HepG2 (cell line): ENCODE measurements at regions not wholly inside any gene's neighbourhood (a gene's known extent, or its start where the extent isn't known, plus 50 kb on each side); places are given as distances from the start of the nearest gene placed in this dataset.

Source experiments
- EP300 ChIP-seq, 3 experiments: sonication (generic) in 1 of 3; formaldehyde crosslinking in 1 of 3; IDR thresholded peaks; 2 replicates each; pipeline versions ENCODE4 v1.5.1 to v1.6.1; 2011 to 2020; ENCODE audit warnings: low read depth in 2 of 3, low read length in 2 of 3, borderline replicate concordance in 1 of 3, improper control_type of control experiment in 1 of 3, mild to moderate bottlenecking in 1 of 3, missing genetic modification reagents in 1 of 3, moderate library complexity in 1 of 3
- HOXA5 ChIP-seq: sonication (generic); formaldehyde crosslinking; IDR thresholded peaks from 2 replicates; pipeline ENCODE4 v1.4.0; 2020; ENCODE audit warnings: missing genetic modification reagents
- PHF21A ChIP-seq: sonication (generic); formaldehyde crosslinking; IDR thresholded peaks from 2 replicates; pipeline ENCODE4 v1.5.0; 2020; ENCODE audit warnings: mild to moderate bottlenecking, missing genetic modification reagents
- PLSCR1 ChIP-seq: sonication (generic); formaldehyde crosslinking; IDR thresholded peaks from 2 replicates; pipeline ENCODE4 v1.5.0; 2020; ENCODE audit warnings: missing genetic modification reagents, mild to moderate bottlenecking, borderline replicate concordance
- SIX1 ChIP-seq: sonication (generic); formaldehyde crosslinking; IDR thresholded peaks from 2 replicates; pipeline ENCODE4 v1.4.0; 2020; ENCODE audit warnings: missing genetic modification reagents, borderline replicate concordance
- SP140L ChIP-seq: sonication (generic); formaldehyde crosslinking; IDR thresholded peaks from 2 replicates; pipeline ENCODE4 v1.4.0; 2020; ENCODE audit warnings: missing genetic modification reagents, borderline replicate concordance
- SRF ChIP-seq: IDR thresholded peaks from 2 replicates; pipeline ENCODE4 v1.6.1; 2011; ENCODE audit warnings: mild to moderate bottlenecking, low read depth, low read length, moderate library complexity
- TBX3 ChIP-seq: fragments of 450-650 bp; IDR thresholded peaks from 2 replicates; pipeline ENCODE4 v1.6.1; 2017; ENCODE audit warnings: antibody characterized with exemption, mild to moderate bottlenecking, inconsistent platforms, borderline replicate concordance
- ZBTB4 ChIP-seq: sonication (generic); formaldehyde crosslinking; IDR thresholded peaks from 2 replicates; pipeline ENCODE4 v1.4.0; 2020; ENCODE audit warnings: missing genetic modification reagents, mild to moderate bottlenecking, borderline replicate concordance
- ZNF10 ChIP-seq: sonication (generic); formaldehyde crosslinking; IDR thresholded peaks from 2 replicates; pipeline ENCODE4 v1.4.0; 2020; ENCODE audit warnings: mild to moderate bottlenecking, low read depth, missing genetic modification reagents, borderline replicate concordance
- ZNF296 ChIP-seq: sonication (generic); formaldehyde crosslinking; conservative IDR thresholded peaks from 2 replicates; pipeline ENCODE4 v1.5.0; 2020; ENCODE audit warnings: mild to moderate bottlenecking, missing genetic modification reagents
- ZNF335 ChIP-seq: sonication (generic); formaldehyde crosslinking; IDR thresholded peaks from 2 replicates; pipeline ENCODE4 v1.4.0; 2020; ENCODE audit warnings: missing genetic modification reagents
- ZNF33B ChIP-seq: sonication (generic); formaldehyde crosslinking; IDR thresholded peaks from 2 replicates; pipeline ENCODE4 v1.5.1; 2020; ENCODE audit warnings: mild to moderate bottlenecking, missing genetic modification reagents
- ZNF382 ChIP-seq: sonication (generic); formaldehyde crosslinking; IDR thresholded peaks from 2 replicates; pipeline ENCODE4 v1.5.0; 2020; ENCODE audit warnings: missing genetic modification reagents, mild to moderate bottlenecking, borderline replicate concordance
- ZNF605 ChIP-seq: sonication (generic); formaldehyde crosslinking; IDR thresholded peaks from 2 replicates; pipeline ENCODE4 v1.8.0; 2022; ENCODE audit warnings: mild to moderate bottlenecking, missing genetic modification reagents
- TF ChIP-seq, protein P1 (sequence below): sonication (generic); formaldehyde crosslinking; IDR thresholded peaks from 2 replicates; pipeline ENCODE4 v1.9.0; 2022; ENCODE audit warnings: missing genetic modification reagents, mild to moderate bottlenecking, borderline replicate concordance
- TF ChIP-seq, protein P2 (sequence below): sonication (generic); formaldehyde crosslinking; IDR thresholded peaks from 2 replicates; pipeline ENCODE4 v1.4.0; 2020; ENCODE audit warnings: missing genetic modification reagents, borderline replicate concordance

DNA sequence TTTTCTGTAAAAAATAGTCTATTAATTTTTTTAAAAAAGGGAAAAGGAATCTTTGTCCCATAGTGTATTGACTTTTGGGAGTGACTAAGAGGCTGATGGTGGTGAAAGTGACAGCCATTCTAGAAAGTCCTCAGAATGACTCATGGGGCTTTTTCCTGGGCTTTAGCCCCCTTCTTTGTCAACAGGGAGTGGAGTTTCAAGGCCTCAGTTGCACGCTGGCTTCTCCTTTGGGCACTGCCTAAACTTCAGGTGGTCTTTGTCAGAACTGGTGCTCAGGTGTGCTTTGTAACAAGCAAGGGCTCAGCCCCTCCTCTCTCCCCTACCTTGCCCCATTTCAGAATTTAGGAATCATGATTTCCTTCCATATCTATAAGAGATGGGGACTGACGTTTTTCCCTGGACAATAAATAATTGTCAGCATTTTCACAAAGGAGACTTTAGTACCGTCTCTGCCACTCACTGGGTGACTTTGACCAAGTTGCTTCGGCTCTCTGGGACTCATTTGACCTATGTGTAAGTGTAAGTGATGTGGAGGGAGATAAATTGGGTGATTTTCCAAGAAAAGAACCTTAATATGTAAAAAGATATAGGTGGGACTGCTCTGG lies 61.2 kb upstream of the IGFBP2 start (continued):
- TF ChIP-seq, protein P1, sequence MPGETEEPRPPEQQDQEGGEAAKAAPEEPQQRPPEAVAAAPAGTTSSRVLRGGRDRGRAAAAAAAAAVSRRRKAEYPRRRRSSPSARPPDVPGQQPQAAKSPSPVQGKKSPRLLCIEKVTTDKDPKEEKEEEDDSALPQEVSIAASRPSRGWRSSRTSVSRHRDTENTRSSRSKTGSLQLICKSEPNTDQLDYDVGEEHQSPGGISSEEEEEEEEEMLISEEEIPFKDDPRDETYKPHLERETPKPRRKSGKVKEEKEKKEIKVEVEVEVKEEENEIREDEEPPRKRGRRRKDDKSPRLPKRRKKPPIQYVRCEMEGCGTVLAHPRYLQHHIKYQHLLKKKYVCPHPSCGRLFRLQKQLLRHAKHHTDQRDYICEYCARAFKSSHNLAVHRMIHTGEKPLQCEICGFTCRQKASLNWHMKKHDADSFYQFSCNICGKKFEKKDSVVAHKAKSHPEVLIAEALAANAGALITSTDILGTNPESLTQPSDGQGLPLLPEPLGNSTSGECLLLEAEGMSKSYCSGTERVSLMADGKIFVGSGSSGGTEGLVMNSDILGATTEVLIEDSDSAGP = no peak
- TF ChIP-seq ZBTB4 (CRISPR knock-in tag) (no peak), HOXA5 (no peak), ZNF605 (CRISPR knock-in tag) (peak; percentile 71), ZNF33B (no peak), ZNF382 (CRISPR knock-in tag) (no peak), SP140L (CRISPR knock-in tag) (no peak), TBX3 (no peak), ZNF296 (CRISPR knock-in tag) (no peak), SIX1 (no peak), SRF (no peak), EP300 (IDR thresholded peaks at IDR 0.05; ENCODE audit: low read depth in 2 of 2, low read length in 2 of 2) (peak; percentile 1 to 6; a peak in 2 of 4 replicates), EP300 (CRISPR knock-in tag; IDR thresholded peaks at IDR 0.05; ENCODE audit: borderline replicate concordance) (no peak; the same call in 1 of the 2 replicates), PHF21A (peak; percentile 38; the same call in 1 of the 2 replicates), ZNF335 (CRISPR knock-in tag) (no peak), PLSCR1 (CRISPR knock-in tag) (no peak), ZNF10 (no peak)
- TF ChIP-seq, protein P2, sequence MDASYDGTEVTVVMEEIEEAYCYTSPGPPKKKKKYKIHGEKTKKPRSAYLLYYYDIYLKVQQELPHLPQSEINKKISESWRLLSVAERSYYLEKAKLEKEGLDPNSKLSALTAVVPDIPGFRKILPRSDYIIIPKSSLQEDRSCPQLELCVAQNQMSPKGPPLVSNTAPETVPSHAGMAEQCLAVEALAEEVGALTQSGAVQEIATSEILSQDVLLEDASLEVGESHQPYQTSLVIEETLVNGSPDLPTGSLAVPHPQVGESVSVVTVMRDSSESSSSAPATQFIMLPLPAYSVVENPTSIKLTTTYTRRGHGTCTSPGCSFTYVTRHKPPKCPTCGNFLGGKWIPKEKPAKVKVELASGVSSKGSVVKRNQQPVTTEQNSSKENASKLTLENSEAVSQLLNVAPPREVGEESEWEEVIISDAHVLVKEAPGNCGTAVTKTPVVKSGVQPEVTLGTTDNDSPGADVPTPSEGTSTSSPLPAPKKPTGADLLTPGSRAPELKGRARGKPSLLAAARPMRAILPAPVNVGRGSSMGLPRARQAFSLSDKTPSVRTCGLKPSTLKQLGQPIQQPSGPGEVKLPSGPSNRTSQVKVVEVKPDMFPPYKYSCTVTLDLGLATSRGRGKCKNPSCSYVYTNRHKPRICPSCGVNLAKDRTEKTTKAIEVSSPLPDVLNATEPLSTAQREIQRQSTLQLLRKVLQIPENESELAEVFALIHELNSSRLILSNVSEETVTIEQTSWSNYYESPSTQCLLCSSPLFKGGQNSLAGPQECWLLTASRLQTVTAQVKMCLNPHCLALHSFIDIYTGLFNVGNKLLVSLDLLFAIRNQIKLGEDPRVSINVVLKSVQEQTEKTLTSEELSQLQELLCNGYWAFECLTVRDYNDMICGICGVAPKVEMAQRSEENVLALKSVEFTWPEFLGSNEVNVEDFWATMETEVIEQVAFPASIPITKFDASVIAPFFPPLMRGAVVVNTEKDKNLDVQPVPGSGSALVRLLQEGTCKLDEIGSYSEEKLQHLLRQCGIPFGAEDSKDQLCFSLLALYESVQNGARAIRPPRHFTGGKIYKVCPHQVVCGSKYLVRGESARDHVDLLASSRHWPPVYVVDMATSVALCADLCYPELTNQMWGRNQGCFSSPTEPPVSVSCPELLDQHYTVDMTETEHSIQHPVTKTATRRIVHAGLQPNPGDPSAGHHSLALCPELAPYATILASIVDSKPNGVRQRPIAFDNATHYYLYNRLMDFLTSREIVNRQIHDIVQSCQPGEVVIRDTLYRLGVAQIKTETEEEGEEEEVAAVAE (CRISPR knock-in tag) = no peak
